Breast epithelium (tissue), 4 donors: ENCODE measurements at regions not wholly inside any gene's neighbourhood (a gene's known extent, or its start where the extent isn't known, plus 50 kb on each side); places are given as distances from the start of the nearest gene placed in this dataset.

Source experiments
- DNase-seq, 2 donors: peaks; one replicate each; pipeline ENCODE4 v3.0.0-alpha.2; 2019; ENCODE audit warnings: low spot score in 2 of 2
- H3K27ac ChIP-seq, 2 donors: fragments of 200-600 bp; sonication (generic) in 1 of 2; one replicate each; pipeline ENCODE4 v1.5.1; 2016 to 2019; ENCODE audit warnings: mild to moderate bottlenecking in 1 of 2
- H3K27me3 ChIP-seq, 2 donors: fragments of 200-600 bp; sonication (generic) in 1 of 2; one replicate each; pipeline versions ENCODE4 v1.5.1 to v1.6.0; 2017 to 2019; ENCODE audit warnings: control low read depth in 1 of 2, mild to moderate bottlenecking in 1 of 2
- H3K36me3 ChIP-seq: fragments of 200-600 bp; one replicate; pipeline ENCODE4 v1.5.1; 2019
- H3K4me1 ChIP-seq, 2 donors: fragments of 200-600 bp; sonication (generic); one replicate each; pipeline ENCODE4 v1.5.1; 2016 to 2019; ENCODE audit warnings: control low read depth in 1 of 2
- H3K4me3 ChIP-seq, 3 donors: fragments of 200-600 bp; sonication (generic); 1 replicate in 2 of 3; 2 replicates in 1 of 3; pipeline ENCODE4 v1.5.1; 2016 to 2019; ENCODE audit warnings: mild to moderate bottlenecking in 3 of 3, moderate library complexity in 2 of 3
- H3K9me3 ChIP-seq, 2 donors: fragments of 200-600 bp; sonication (generic) in 1 of 2; one replicate each; pipeline ENCODE4 v1.5.1; 2016 to 2019; ENCODE audit warnings: control low read depth in 1 of 2
- CTCF ChIP-seq, 3 donors: fragments of 450-650 bp; IDR thresholded peaks; one replicate each; pipeline ENCODE4 v1.5.1; 2016 to 2017; ENCODE audit warnings: antibody characterized with exemption in 3 of 3, mild to moderate bottlenecking in 3 of 3, moderate library complexity in 3 of 3
- POLR2A ChIP-seq: fragments of 450-650 bp; IDR thresholded peaks from one replicate; pipeline ENCODE4 v1.6.1; 2016; ENCODE audit warnings: antibody characterized with exemption, mild to moderate bottlenecking, moderate library complexity
- POLR2AphosphoS5 ChIP-seq, 3 donors: sonication (generic); formaldehyde crosslinking; IDR thresholded peaks; one replicate each; pipeline ENCODE4 v1.6.1; 2017; ENCODE audit warnings: antibody characterized with exemption in 3 of 3
- intact Hi-C: fragments of 100-400 bp; cut with DNase I; formaldehyde crosslinking; loops from one replicate; pipeline ENCODE4 v1.15.1; 2023; ENCODE audit warnings: low total_unique reads

GRCh38 chr6:137783710-137784109 is 83.3 kb upstream of the TNFAIP3 start:
- Histone ChIP-seq H3K4me3 (no peak overlapping the region), H3K27me3 (no peaks in the 10 kb centered on the region), H3K9me3 (no peaks in the 10 kb centered on the region), H3K4me1 (no peaks in the 10 kb centered on the region), H3K36me3 (no peaks in the 10 kb centered on the region), H3K27ac (no peak overlapping the region)
- no peak for TF ChIP-seq CTCF (IDR thresholded peaks at IDR 0.05)
- TF ChIP-seq POLR2AphosphoS5 (IDR thresholded peaks at IDR 0.05): no peak
- no peak for TF ChIP-seq POLR2A
- DNase-seq: no peak
- intact Hi-C loops: no loop called here

- intact Hi-C loops: no loop called here
- Histone ChIP-seq H3K4me3 (no peak overlapping the region), H3K27ac (no peak overlapping the region), H3K27me3 (no peaks in the 10 kb centered on the region), H3K9me3 (no peaks in the 10 kb centered on the region), H3K4me1 (no peaks in the 10 kb centered on the region), H3K36me3 (no peaks in the 10 kb centered on the region)
- DNase-seq: no peak
- TF ChIP-seq POLR2A (no peak), POLR2AphosphoS5 (IDR thresholded peaks at IDR 0.05) (no peak), CTCF (IDR thresholded peaks at IDR 0.05) (no peak)
Observed at GRCh38 chr6:137784583-137784982, 82.5 kb upstream of the TNFAIP3 start.

GRCh38 chr6:137787016-137787415 is 80.0 kb upstream of the TNFAIP3 start:
- DNase-seq: no peak
- Histone ChIP-seq H3K36me3 (no peaks in the 10 kb centered on the region), H3K4me1 (no peaks in the 10 kb centered on the region), H3K4me3 (no peak overlapping the region), H3K27ac (no peak overlapping the region), H3K9me3 (no peaks in the 10 kb centered on the region), H3K27me3 (no peaks in the 10 kb centered on the region)
- intact Hi-C loops: no loop called here
- TF ChIP-seq POLR2A: no peak
- TF ChIP-seq POLR2AphosphoS5 (IDR thresholded peaks at IDR 0.05): no peak

GRCh38 chr6:137788248-137788647 is 78.8 kb upstream of the TNFAIP3 start:
- Histone ChIP-seq H3K36me3 (no peaks in the 10 kb centered on the region), H3K27me3 (no peaks in the 10 kb centered on the region), H3K4me3 (no peak overlapping the region), H3K4me1 (no peaks in the 10 kb centered on the region), H3K9me3 (no peaks in the 10 kb centered on the region), H3K27ac (no peak overlapping the region)
- TF ChIP-seq CTCF (IDR thresholded peaks at IDR 0.05) (no peak), POLR2A (no peak), POLR2AphosphoS5 (IDR thresholded peaks at IDR 0.05) (no peak)
- DNase-seq: no peak
- intact Hi-C loops: no loop called here

GRCh38 chr6:137791281-137792159 is 75.5 kb upstream of the TNFAIP3 start:
- H3K4me1 ChIP-seq: no peaks in the 10 kb centered on the region
- TF ChIP-seq POLR2AphosphoS5 (IDR thresholded peaks at IDR 0.05) (no peak), POLR2A (no peak), CTCF (IDR thresholded peaks at IDR 0.05) (no peak)
- H3K4me3 ChIP-seq: no peak overlapping the region
- DNase-seq: no peak
- H3K36me3 ChIP-seq: no peaks in the 10 kb centered on the region
- intact Hi-C loops: no loop called here
- H3K27me3 ChIP-seq: no peaks in the 10 kb centered on the region
- no peak overlapping the region for H3K27ac ChIP-seq
- H3K9me3 ChIP-seq: no peaks in the 10 kb centered on the region
